Lower leg skin (tissue), 3 donors: ENCODE measurements at regions not wholly inside any gene's neighbourhood (a gene's known extent, or its start where the extent isn't known, plus 50 kb on each side); places are given as distances from the start of the nearest gene placed in this dataset.
"Not testable (repeated sequence)": the region's sequence is repeated elsewhere in the genome, so short reads cannot be mapped to it uniquely, and the experiment has no call there.

ENCODE experiments used
- POLR2A ChIP-seq, 2 donors: fragments of 450-650 bp; IDR thresholded peaks; one replicate each; pipeline ENCODE4 v1.6.1; 2016 to 2017; ENCODE audit warnings: antibody characterized with exemption in 2 of 2, mild to moderate bottlenecking in 1 of 2, moderate library complexity in 1 of 2
- TF ChIP-seq, protein P1 (sequence below), 3 donors: fragments of 450-650 bp; IDR thresholded peaks; one replicate each; pipeline ENCODE4 v1.5.1; 2016; ENCODE audit warnings: antibody characterized with exemption in 3 of 3, mild to moderate bottlenecking in 3 of 3, moderate library complexity in 2 of 3

GRCh38 chr20:47844568-47844906, 59.3 kb upstream of the SULF2 start:
- TF ChIP-seq, protein P1, sequence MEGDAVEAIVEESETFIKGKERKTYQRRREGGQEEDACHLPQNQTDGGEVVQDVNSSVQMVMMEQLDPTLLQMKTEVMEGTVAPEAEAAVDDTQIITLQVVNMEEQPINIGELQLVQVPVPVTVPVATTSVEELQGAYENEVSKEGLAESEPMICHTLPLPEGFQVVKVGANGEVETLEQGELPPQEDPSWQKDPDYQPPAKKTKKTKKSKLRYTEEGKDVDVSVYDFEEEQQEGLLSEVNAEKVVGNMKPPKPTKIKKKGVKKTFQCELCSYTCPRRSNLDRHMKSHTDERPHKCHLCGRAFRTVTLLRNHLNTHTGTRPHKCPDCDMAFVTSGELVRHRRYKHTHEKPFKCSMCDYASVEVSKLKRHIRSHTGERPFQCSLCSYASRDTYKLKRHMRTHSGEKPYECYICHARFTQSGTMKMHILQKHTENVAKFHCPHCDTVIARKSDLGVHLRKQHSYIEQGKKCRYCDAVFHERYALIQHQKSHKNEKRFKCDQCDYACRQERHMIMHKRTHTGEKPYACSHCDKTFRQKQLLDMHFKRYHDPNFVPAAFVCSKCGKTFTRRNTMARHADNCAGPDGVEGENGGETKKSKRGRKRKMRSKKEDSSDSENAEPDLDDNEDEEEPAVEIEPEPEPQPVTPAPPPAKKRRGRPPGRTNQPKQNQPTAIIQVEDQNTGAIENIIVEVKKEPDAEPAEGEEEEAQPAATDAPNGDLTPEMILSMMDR (IDR thresholded peaks at IDR 0.05) = not testable (repeated sequence)
- TF ChIP-seq POLR2A (IDR thresholded peaks at IDR 0.05) = not testable (repeated sequence)
